GM12865 (cell line): ENCODE measurements at regions not wholly inside any gene's neighbourhood (a gene's known extent, or its start where the extent isn't known, plus 50 kb on each side); places are given as distances from the start of the nearest gene placed in this dataset.

Experiments used
- DNase-seq: peaks from one replicate; pipeline ENCODE4 v3.0.0; 2010; ENCODE audit warnings: low read depth
- H3K4me3 ChIP-seq: 2 replicates; pipeline ENCODE4 v1.5.1; 2011; ENCODE audit warnings: mild to moderate bottlenecking, low read depth, low read length, control low read depth
- CTCF ChIP-seq: IDR thresholded peaks from 2 replicates; pipeline ENCODE4 v1.5.1; 2011; ENCODE audit warnings: low read length, control low read depth, low read depth, inconsistent platforms; ENCODE audit not compliant: insufficient read depth; ENCODE audit errors: missing control alignments

DNA sequence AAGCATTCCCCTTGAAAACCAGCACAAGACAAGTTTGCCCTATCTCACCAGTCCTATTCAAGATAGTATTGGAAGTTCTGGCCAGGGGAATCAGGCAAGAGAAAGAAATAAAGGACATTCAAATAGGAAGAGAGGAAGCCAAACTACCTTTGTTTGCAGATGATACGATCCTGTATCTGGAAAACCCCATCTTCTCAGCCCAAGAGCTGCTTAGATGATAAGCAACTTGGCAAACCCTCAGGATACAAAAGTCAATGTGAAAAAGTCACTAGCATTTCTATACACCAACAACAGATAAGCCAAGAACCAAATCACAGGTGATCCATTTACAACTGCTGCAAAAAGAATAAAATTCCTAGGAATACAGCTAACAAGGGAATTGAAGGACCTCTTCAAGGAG is 403.7 kb upstream of the AZI2 start:
- H3K4me3 ChIP-seq, result no peak overlapping the region
- TF ChIP-seq CTCF, result no peak
- DNase-seq, result no peak

DNA sequence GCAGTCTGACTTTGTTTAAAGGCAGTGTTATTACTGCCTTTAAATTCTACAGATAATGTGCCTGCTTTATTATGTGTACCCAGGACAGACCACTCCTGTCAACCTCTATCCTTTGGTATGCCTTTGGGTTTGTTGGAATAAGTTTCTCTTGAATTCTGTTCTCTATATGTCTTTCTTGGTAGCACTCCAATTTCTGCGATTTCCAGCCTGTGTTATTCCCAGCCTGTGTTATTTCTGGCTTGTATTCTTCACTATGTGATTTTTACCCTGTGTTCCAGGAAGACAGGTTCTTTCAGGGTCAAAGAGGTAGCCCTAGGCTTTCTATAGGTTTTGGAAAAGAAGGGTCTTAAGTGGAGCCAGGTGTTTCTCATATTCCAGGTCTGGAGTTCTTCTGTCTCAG is 407.4 kb upstream of the AZI2 start:
- no peak overlapping the region for H3K4me3 ChIP-seq
- no peak for DNase-seq
- no peak for TF ChIP-seq CTCF

- no peak overlapping the region for H3K4me3 ChIP-seq
- no peak for DNase-seq
- no peak for TF ChIP-seq CTCF
These were observed 409.5 kb upstream of the AZI2 start for GRCh38 chr3:28758115-28758514.

DNA sequence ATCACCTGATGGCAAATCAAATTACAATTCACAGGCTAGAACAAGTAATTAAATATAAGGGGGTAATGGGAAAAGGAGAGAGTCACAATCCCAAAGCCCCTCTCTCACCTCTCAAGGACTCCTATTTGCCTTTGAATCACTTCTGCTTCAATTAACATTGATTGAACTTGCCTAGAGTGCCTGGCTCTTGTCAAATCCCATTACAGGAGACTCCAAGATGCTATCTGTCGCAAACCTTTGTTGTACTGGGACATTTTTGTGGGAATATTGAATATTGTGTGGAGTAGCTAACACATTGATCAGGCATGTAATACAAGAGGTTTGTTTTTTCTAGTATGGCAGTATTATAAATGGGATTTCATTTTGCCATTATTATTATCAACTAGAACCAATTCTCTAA is 412.8 kb upstream of the AZI2 start:
- no peak for TF ChIP-seq CTCF
- no peak for DNase-seq
- H3K4me3 ChIP-seq, result no peak overlapping the region

DNA sequence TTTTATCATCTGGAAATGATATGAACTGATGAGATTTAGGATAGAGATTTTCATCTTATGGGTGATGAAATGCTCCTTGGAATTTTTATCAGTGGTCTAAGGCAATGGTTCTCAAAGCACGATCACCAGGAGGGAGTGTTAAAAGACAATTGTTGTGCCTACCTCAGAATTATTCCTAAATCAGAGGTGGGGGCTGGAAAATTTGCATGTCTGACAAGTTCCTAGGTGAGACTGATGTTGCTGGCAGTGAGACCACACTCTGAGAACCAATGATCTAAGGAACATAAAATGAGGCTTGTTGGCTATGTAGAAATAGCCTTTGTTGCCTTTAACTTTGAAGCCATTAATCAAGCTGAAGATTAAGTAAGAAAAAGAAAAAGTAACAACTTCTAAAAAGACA is 416.6 kb upstream of the AZI2 start:
- no peak for DNase-seq
- TF ChIP-seq CTCF, result no peak
- H3K4me3 ChIP-seq, result no peak overlapping the region

- TF ChIP-seq CTCF, result no peak
- no peak for DNase-seq
- H3K4me3 ChIP-seq, result no peak overlapping the region
These were observed 419.8 kb upstream of the AZI2 start for GRCh38 chr3:28768439-28768838.

- DNase-seq, result no peak
- no peak for TF ChIP-seq CTCF
- no peak overlapping the region for H3K4me3 ChIP-seq
These were observed 429.3 kb upstream of the AZI2 start for GRCh38 chr3:28777806-28778475.
